Left ventricle myocardium inferior (tissue), 1 donor: ENCODE measurements at regions not wholly inside any gene's neighbourhood (a gene's known extent, or its start where the extent isn't known, plus 50 kb on each side); places are given as distances from the start of the nearest gene placed in this dataset.

Source experiments
- DNase-seq: peaks from one replicate; pipeline ENCODE4 v3.0.0-alpha.2; 2020
- H3K27ac ChIP-seq: fragments of 200-600 bp; replicated peaks from 2 replicates; pipeline ENCODE4 v1.8.0; 2021
- H3K27me3 ChIP-seq: fragments of 200-600 bp; 2 replicates; pipeline ENCODE4 v1.8.0; 2021; ENCODE audit warnings: low read depth
- H3K36me3 ChIP-seq: fragments of 200-600 bp; 2 replicates; pipeline ENCODE4 v1.8.0; 2021
- H3K4me1 ChIP-seq: fragments of 200-600 bp; 2 replicates; pipeline ENCODE4 v1.8.0; 2021
- H3K4me3 ChIP-seq: fragments of 200-600 bp; 2 replicates; pipeline ENCODE4 v1.8.0; 2021; ENCODE audit warnings: mild to moderate bottlenecking, moderate library complexity
- H3K9me3 ChIP-seq: fragments of 200-600 bp; replicated peaks from 2 replicates; pipeline ENCODE4 v1.8.0; 2021
- CTCF ChIP-seq: fragments of 200-600 bp; IDR thresholded peaks from 2 replicates; pipeline ENCODE4 v1.8.0; 2021; ENCODE audit warnings: antibody characterized with exemption, mild to moderate bottlenecking, borderline replicate concordance
- intact Hi-C: fragments of 100-400 bp; cut with micrococcal nuclease; formaldehyde crosslinking; loops from one replicate; pipeline ENCODE4 v1.11.0; 2022
- donor health status: DM: no; HTN: yes; CAD: no; lungs with severe emphysema.

- Histone ChIP-seq H3K4me3 (no peak overlapping the region), H3K4me1 (no peaks in the 10 kb centered on the region), H3K27me3 (no peaks in the 10 kb centered on the region), H3K36me3 (no peaks in the 10 kb centered on the region), H3K27ac (no peak overlapping the region), H3K9me3 (no peaks in the 10 kb centered on the region)
- no peak for TF ChIP-seq CTCF
- DNase-seq: no peak
- intact Hi-C loops: no loop called here
Measured at GRCh38 chrY:8652445-8652844, 684.8 kb upstream of the TSPY4 start.

- DNase-seq: no peak
- Histone ChIP-seq H3K4me1 (no peaks in the 10 kb centered on the region), H3K36me3 (no peaks in the 10 kb centered on the region), H3K27ac (peak overlapping the region; percentile 36), H3K27me3 (no peaks in the 10 kb centered on the region), H3K4me3 (no peak overlapping the region), H3K9me3 (no peaks in the 10 kb centered on the region)
- intact Hi-C loops: no loop called here
- no peak for TF ChIP-seq CTCF
Measured at GRCh38 chrY:8655017-8655416, 682.2 kb upstream of the TSPY4 start.

GRCh38 chrY:8656101-8656500 is 681.2 kb upstream of the TSPY4 start:
- Histone ChIP-seq H3K36me3 (no peaks in the 10 kb centered on the region), H3K27me3 (no peaks in the 10 kb centered on the region), H3K4me3 (no peak overlapping the region), H3K27ac (peak overlapping the region; percentile 46), H3K4me1 (no peaks in the 10 kb centered on the region), H3K9me3 (no peaks in the 10 kb centered on the region)
- TF ChIP-seq CTCF: no peak
- DNase-seq: no peak
- intact Hi-C loops: no loop called here

- H3K27ac ChIP-seq: peak overlapping the region; percentile 46
- H3K9me3 ChIP-seq: no peaks in the 10 kb centered on the region
- no peaks in the 10 kb centered on the region for H3K36me3 ChIP-seq
- intact Hi-C loops: no loop called here
- TF ChIP-seq CTCF: no peak
- no peak overlapping the region for H3K4me3 ChIP-seq
- H3K4me1 ChIP-seq: no peaks in the 10 kb centered on the region
- DNase-seq: no peak
- H3K27me3 ChIP-seq: no peaks in the 10 kb centered on the region
Measured at GRCh38 chrY:8656515-8656914, 680.7 kb upstream of the TSPY4 start.

- DNase-seq: no peak
- H3K9me3 ChIP-seq: no peaks in the 10 kb centered on the region
- no peaks in the 10 kb centered on the region for H3K27me3 ChIP-seq
- H3K27ac ChIP-seq: no peak overlapping the region
- no peak overlapping the region for H3K4me3 ChIP-seq
- TF ChIP-seq CTCF: no peak
- no peaks in the 10 kb centered on the region for H3K36me3 ChIP-seq
- H3K4me1 ChIP-seq: no peaks in the 10 kb centered on the region
- intact Hi-C loops: no loop called here
Measured at GRCh38 chrY:8659721-8660120, 677.5 kb upstream of the TSPY4 start.

GRCh38 chrY:8673896-8674295 is 663.4 kb upstream of the TSPY4 start:
- Histone ChIP-seq H3K4me3 (no peak overlapping the region), H3K36me3 (no peaks in the 10 kb centered on the region), H3K4me1 (no peaks in the 10 kb centered on the region), H3K27ac (no peak overlapping the region), H3K9me3 (no peaks in the 10 kb centered on the region), H3K27me3 (no peaks in the 10 kb centered on the region)
- DNase-seq: no peak
- intact Hi-C loops: no loop called here
- no peak for TF ChIP-seq CTCF
